NCI-H2171 (cell line): ENCODE measurements at regions not wholly inside any gene's neighbourhood (a gene's known extent, or its start where the extent isn't known, plus 50 kb on each side); places are given as distances from the start of the nearest gene placed in this dataset.

Source experiments
- DNase-seq: peaks from one replicate; lab custom pipeline; 2025; lab: John Stamatoyannopoulos, UW

DNA sequence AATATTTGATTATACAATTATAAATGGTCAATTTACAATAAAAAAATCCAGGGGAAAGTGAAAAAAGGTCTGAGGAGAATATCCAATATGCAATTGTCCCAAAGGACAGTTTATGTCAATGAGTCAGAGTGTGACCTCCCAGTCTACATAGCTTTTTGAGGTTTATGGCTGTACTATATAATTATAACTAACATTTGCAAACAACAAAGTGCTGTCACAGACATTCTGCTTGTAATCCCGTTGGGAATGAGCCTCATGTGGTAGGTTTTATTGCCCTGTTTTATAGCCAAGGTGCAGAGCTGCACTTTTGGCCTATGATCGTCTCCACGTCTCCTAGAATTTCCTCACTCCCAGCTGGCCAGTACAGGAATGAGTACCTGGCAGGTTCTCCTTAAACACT is 103.8 kb downstream of the ADSS2 start:
- no peak for DNase-seq

GRCh38 chr1:244349103-244349531 is 102.6 kb downstream of the ADSS2 start:
- no peak for DNase-seq

DNA sequence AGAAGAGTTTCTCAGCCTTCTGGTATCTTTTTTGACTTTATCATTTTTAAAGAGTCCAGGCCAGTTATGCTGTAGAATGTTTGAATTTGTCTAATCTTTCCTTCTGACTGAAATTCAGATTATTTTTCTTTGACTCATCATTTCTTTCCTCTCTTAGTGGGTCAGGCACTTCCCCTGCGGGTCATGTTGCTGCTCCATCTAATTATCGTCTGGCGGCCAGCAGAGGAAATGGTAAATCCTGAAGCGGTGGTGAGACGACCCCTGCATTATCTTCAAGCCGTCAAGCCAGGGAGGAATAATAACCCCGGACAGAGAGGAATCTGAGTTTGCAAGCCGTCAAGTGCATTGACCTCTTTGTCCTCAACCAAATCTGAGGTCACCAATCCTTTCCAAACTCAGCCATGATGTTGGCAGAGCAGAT is 102.1 kb downstream of the ADSS2 start:
- no peak for DNase-seq

DNA sequence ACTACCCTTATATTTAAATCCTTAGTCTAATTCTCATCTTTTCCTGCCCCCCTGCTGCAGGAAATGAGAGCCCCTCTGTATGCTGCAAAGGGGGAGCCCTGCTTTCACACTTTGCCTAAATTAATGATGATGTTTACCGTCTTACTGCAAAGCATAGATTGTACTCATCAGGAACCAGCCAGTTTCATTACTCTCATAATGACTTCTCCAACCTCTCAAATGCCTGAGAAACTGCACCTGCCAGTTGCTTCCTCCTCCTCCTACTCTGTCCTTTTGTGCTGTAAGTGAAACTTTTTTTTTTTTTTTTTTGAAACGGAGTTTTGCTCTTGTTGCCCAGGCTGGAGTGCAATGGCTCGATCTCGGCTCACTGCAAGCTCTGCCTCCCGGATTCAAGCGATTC is 101.7 kb downstream of the ADSS2 start:
- no peak for DNase-seq

GRCh38 chr1:244352156-244352830 is 99.4 kb downstream of the ADSS2 start:
- DNase-seq: no peak

DNA sequence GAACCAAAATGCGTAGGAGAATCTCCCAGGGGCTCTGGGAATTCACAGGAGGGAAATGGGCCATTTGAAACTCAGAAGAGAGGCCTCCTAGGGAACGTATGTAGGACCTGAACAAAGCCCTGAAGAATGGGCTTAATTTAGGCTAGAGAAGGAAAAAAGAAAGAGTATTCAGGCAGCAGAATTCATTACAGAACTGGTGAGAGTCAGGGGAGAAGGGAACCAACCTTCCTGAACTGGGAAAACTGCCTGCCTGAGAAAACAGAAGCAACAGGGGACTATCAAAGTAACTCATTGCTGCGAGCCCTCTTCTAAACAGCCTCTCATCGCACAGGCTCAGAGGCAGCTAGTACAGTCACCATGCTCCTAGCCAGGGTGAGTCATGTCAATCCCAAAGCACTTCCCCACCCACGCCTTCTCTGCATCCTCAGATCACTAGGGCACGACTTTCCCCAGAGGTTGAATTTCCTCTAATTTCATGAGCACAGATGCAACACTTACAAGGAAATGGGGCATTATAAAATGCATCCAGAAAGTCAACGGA is 98.1 kb downstream of the ADSS2 start:
- no peak for DNase-seq

DNA sequence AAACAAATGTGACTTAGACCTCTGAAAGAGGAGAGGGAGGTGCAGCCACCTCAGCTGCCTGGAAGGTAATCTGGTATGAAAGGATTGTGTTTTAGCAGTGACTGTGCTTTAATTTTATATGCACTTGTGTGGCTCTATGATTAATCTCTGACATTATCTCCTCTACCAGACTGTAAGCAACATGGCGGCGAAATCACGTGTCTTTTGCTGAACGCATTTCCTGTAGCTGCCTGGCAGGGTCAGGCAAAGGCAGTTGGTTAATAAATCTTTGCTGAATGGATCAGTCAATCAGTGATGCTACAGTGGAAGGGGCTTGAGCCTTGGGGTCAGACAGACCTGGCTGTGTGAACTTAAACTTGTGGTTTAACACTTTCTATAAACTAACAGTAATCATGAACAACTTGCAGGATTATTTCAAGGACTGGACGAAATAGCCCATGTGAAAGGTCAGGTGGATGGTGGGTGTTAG is 96.9 kb downstream of the ADSS2 start:
- DNase-seq: no peak

GRCh38 chr1:244356376-244356775 is 95.3 kb downstream of the ADSS2 start:
- DNase-seq: no peak
